Esophagus squamous epithelium (tissue), 5 donors: ENCODE measurements at regions not wholly inside any gene's neighbourhood (a gene's known extent, or its start where the extent isn't known, plus 50 kb on each side); places are given as distances from the start of the nearest gene placed in this dataset.

Source experiments
- DNase-seq: peaks from one replicate; lab custom pipeline; 2025; lab: John Stamatoyannopoulos, UW
- H3K27ac ChIP-seq, 4 donors: fragments of 200-600 bp; sonication (generic); one replicate each; pipeline ENCODE4 v1.5.1; 2016 to 2019; ENCODE audit warnings: mild to moderate bottlenecking in 1 of 4
- H3K27me3 ChIP-seq, 4 donors: fragments of 200-600 bp; sonication (generic); 1 replicate in 3 of 4; 2 replicates in 1 of 4; pipeline versions ENCODE4 v1.5.1 to v1.6.0; 2017 to 2021; ENCODE audit warnings: antibody characterized with exemption in 1 of 4
- H3K36me3 ChIP-seq, 3 donors: fragments of 200-600 bp; sonication (generic); one replicate each; pipeline ENCODE4 v1.5.1; 2016 to 2019
- H3K4me1 ChIP-seq, 3 donors: fragments of 200-600 bp; sonication (generic); one replicate each; pipeline ENCODE4 v1.5.1; 2017 to 2019
- H3K4me3 ChIP-seq, 4 donors: fragments of 200-600 bp; sonication (generic); 1 replicate in 3 of 4; 2 replicates in 1 of 4; pipeline ENCODE4 v1.5.1; 2016 to 2019; ENCODE audit warnings: mild to moderate bottlenecking in 2 of 4, moderate library complexity in 1 of 4
- H3K9me3 ChIP-seq, 3 donors: fragments of 200-600 bp; sonication (generic); one replicate each; pipeline ENCODE4 v1.5.1; 2016 to 2019
- CTCF ChIP-seq, 6 experiments: fragments of 450-650 bp in 4 of 6; fragments of 200-600 bp in 2 of 6; sonication (generic) in 2 of 6; IDR thresholded peaks; one replicate each; pipeline ENCODE4 v1.5.1; 2016 to 2019; ENCODE audit warnings: antibody characterized with exemption in 6 of 6, mild to moderate bottlenecking in 4 of 6, moderate library complexity in 4 of 6
- POLR2A ChIP-seq, 4 donors: fragments of 450-650 bp; IDR thresholded peaks; one replicate each; pipeline ENCODE4 v1.6.1; 2017; ENCODE audit warnings: antibody characterized with exemption in 4 of 4, mild to moderate bottlenecking in 4 of 4, moderate library complexity in 3 of 4
- WGBS, 2 donors: methylation state at CpG; one replicate each; pipeline ENCODE4 v1.1.5; 2018; 5-methylcytosine and 5-hydroxymethylcytosine counted together
- intact Hi-C: fragments of 100-400 bp; cut with DNase I; formaldehyde crosslinking; loops from one replicate; pipeline ENCODE4 v1.15.0; 2022
- donor health status: DM: yes; HTN: yes; CAD: no.

GRCh38 chr7:89908736-89909135 is 245.5 kb upstream of the STEAP1 start:
- 74 to 83% methylated on average over 2 of the region's 2 CpGs for WGBS, 2 donors
- H3K9me3 ChIP-seq: no peaks in the 10 kb centered on the region
- DNase-seq: no peak
- intact Hi-C loops: no loop called here
- H3K27me3 ChIP-seq: no peaks in the 10 kb centered on the region
- no peaks in the 10 kb centered on the region for H3K36me3 ChIP-seq
- H3K27ac ChIP-seq: no peak overlapping the region
- no peak overlapping the region for H3K4me3 ChIP-seq
- TF ChIP-seq POLR2A (IDR thresholded peaks at IDR 0.05): no peak
- no peak for TF ChIP-seq CTCF (IDR thresholded peaks at IDR 0.05)
- H3K4me1 ChIP-seq: no peaks in the 10 kb centered on the region

DNA sequence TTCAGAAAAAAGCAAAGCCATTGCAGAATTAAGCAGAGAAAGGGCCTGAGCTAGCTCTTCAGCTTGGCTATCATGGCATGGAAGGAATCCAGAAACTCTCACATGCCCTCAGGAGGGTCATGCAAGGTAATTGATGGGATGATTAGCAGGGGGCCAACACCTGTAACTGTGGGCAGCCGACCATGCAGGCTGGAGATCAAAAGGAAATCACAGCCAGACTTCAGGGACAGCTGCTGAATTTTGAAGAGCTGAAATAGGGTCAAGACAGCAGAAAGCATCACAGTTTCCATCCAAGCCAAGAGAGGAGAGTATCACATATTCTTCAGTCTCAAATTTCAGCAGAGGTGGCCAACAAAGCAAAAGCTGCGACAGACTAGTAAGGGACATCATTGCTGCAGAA is 239.6 kb upstream of the STEAP1 start:
- no peak overlapping the region for H3K27ac ChIP-seq
- intact Hi-C loops: no loop called here
- H3K9me3 ChIP-seq: no peaks in the 10 kb centered on the region
- no peak for DNase-seq
- no peaks in the 10 kb centered on the region for H3K36me3 ChIP-seq
- TF ChIP-seq CTCF (IDR thresholded peaks at IDR 0.05): no peak
- TF ChIP-seq POLR2A (IDR thresholded peaks at IDR 0.05): no peak
- no peaks in the 10 kb centered on the region for H3K27me3 ChIP-seq
- no peak overlapping the region for H3K4me3 ChIP-seq
- no peaks in the 10 kb centered on the region for H3K4me1 ChIP-seq
- 15 to 37% methylated on average over 2 of the region's 2 CpGs for WGBS, 2 donors

DNA sequence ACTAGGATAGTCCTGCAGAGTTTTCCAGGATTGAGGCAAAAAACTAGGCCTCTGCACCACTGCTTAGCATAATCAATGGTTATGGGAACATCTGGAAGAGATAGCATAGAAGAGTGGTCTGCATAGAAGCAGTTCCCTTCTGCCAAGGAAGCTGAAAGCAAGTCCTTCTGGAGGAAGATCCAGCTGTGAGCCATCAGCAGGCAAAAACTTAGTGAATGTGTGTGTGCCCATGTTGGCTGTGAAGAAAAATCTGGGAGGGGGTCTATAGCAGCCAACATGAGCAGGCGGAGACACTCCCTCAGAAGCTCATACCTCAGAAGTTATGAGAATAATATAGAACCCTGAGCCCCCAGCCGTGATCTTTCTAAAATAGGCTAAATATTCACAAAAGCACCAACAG is 228.1 kb upstream of the STEAP1 start:
- 55 to 58% methylated on average over 2 of the region's 2 CpGs for WGBS, 2 donors

GRCh38 chr7:89926701-89927100 is 227.6 kb upstream of the STEAP1 start:
- no peaks in the 10 kb centered on the region for H3K36me3 ChIP-seq

More for the DNA sequence above, 228.1 kb upstream of the STEAP1 start:
- H3K36me3 ChIP-seq: no peaks in the 10 kb centered on the region
- no peaks in the 10 kb centered on the region for H3K27me3 ChIP-seq
- H3K9me3 ChIP-seq: no peaks in the 10 kb centered on the region
- no peaks in the 10 kb centered on the region for H3K4me1 ChIP-seq
- DNase-seq: no peak
- no peak overlapping the region for H3K4me3 ChIP-seq
- H3K27ac ChIP-seq: no peak overlapping the region
- intact Hi-C loops: no loop called here
- TF ChIP-seq CTCF (IDR thresholded peaks at IDR 0.05): no peak
- TF ChIP-seq POLR2A (IDR thresholded peaks at IDR 0.05): no peak

DNA sequence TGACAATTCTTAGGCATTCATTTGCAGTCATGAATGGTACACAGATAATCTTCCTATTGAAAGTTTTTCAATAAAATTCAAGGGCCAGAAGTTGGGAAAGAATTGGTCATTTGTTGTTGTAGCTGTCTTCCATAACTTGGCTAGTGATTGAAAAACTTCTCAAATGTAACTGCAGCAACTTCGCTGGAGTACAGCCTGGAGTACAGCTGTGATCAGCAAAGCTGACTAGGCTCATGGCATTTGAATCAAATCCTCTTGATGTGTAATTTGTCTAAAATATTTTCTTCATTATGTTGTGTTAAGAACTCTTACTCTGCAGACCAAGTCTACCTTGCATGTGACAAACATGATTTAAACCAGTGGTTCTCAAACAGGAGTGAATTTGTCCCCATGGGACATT is 226.5 kb upstream of the STEAP1 start:
- Histone ChIP-seq H3K4me3 (no peak overlapping the region), H3K27me3 (no peaks in the 10 kb centered on the region), H3K4me1 (no peaks in the 10 kb centered on the region), H3K36me3 (no peaks in the 10 kb centered on the region), H3K9me3 (no peaks in the 10 kb centered on the region), H3K27ac (no peak overlapping the region)
- 12 to 43% methylated on average over 1 of the region's 1 CpG for WGBS, 2 donors
- intact Hi-C loops: no loop called here
- no peak for TF ChIP-seq CTCF (IDR thresholded peaks at IDR 0.05)
- TF ChIP-seq POLR2A (IDR thresholded peaks at IDR 0.05): no peak
- no peak for DNase-seq

More at GRCh38 chr7:89926701-89927100, 227.6 kb upstream of the STEAP1 start:
- TF ChIP-seq POLR2A (IDR thresholded peaks at IDR 0.05): no peak
- no peak for TF ChIP-seq CTCF (IDR thresholded peaks at IDR 0.05)
- Histone ChIP-seq H3K4me1 (no peaks in the 10 kb centered on the region), H3K9me3 (no peaks in the 10 kb centered on the region), H3K27me3 (no peaks in the 10 kb centered on the region), H3K27ac (no peak overlapping the region), H3K4me3 (no peak overlapping the region)
- intact Hi-C loops: no loop called here
- DNase-seq: no peak
- 72 to 78% methylated on average over 5 to 6 of the region's 6 CpGs for WGBS, 2 donors
